OCI-LY1 (cell line): ENCODE measurements at regions not wholly inside any gene's neighbourhood (a gene's known extent, or its start where the extent isn't known, plus 50 kb on each side); places are given as distances from the start of the nearest gene placed in this dataset.

Source experiments
- H2AFZ ChIP-seq: fragments of 200-600 bp; sonication (generic), shearing (Covaris generic); 2 replicates; pipeline ENCODE4 v1.6.0; 2014; ENCODE audit warnings: antibody characterized with exemption, mild to moderate bottlenecking, low read length
- H3F3A ChIP-seq: fragments of 200-600 bp; sonication (generic), shearing (Covaris generic); 2 replicates; pipeline ENCODE4 v1.6.0; 2014; ENCODE audit warnings: mild to moderate bottlenecking, antibody characterized with exemption, low read length, moderate library complexity; ENCODE audit not compliant: insufficient read depth
- H3K27ac ChIP-seq: fragments of 200-600 bp; sonication (generic); 2 replicates; pipeline ENCODE4 v1.5.1; 2014; ENCODE audit warnings: low read length, mixed run types, mild to moderate bottlenecking, low read depth; ENCODE audit not compliant: poor library complexity, severe bottlenecking
- H3K27me3 ChIP-seq: fragments of 200-600 bp; sonication (generic); 2 replicates; pipeline ENCODE4 v1.6.0; 2014; ENCODE audit warnings: antibody characterized with exemption, mild to moderate bottlenecking, low read length, moderate library complexity; ENCODE audit not compliant: insufficient read depth
- H3K36me3 ChIP-seq: fragments of 200-600 bp; sonication (generic); 2 replicates; pipeline ENCODE4 v1.6.1; 2014; ENCODE audit warnings: mild to moderate bottlenecking, antibody characterized with exemption, low read length, moderate library complexity, mixed read lengths; ENCODE audit not compliant: insufficient read depth
- H3K4me1 ChIP-seq: fragments of 200-600 bp; sonication (generic); 2 replicates; pipeline ENCODE4 v1.5.1; 2014; ENCODE audit warnings: mild to moderate bottlenecking, low read length, moderate library complexity; ENCODE audit not compliant: insufficient read depth, severe bottlenecking
- H3K4me2 ChIP-seq: fragments of 200-600 bp; sonication (generic), shearing (Covaris generic); 2 replicates; pipeline ENCODE4 v1.6.1; 2014; ENCODE audit warnings: low read length
- H3K4me3 ChIP-seq: fragments of 200-600 bp; sonication (generic); 2 replicates; pipeline ENCODE4 v1.5.1; 2014; ENCODE audit warnings: low read length, low read depth, mild to moderate bottlenecking, mixed read lengths; ENCODE audit not compliant: poor library complexity, severe bottlenecking
- H3K79me2 ChIP-seq: fragments of 200-600 bp; shearing (Covaris generic); 2 replicates; pipeline ENCODE4 v1.6.1; 2016; ENCODE audit warnings: mixed run types, low read length, mixed read lengths; ENCODE audit not compliant: insufficient read depth
- H3K9ac ChIP-seq: fragments of 200-600 bp; sonication (generic), shearing (Covaris generic); 2 replicates; pipeline ENCODE4 v1.6.1; 2014; ENCODE audit warnings: mild to moderate bottlenecking, low read length, mixed read lengths
- H3K9me2 ChIP-seq: fragments of 200-600 bp; sonication (generic), shearing (Covaris generic); 2 replicates; pipeline ENCODE4 v1.6.1; 2014; ENCODE audit warnings: low read depth, mild to moderate bottlenecking, low read length, mixed read lengths
- H3K9me3 ChIP-seq: fragments of 200-600 bp; shearing (Covaris generic); 2 replicates; pipeline ENCODE4 v1.6.1; 2014; ENCODE audit warnings: low read length, mixed read lengths
- H4K20me1 ChIP-seq: fragments of 200-600 bp; sonication (generic), shearing (Covaris generic); 2 replicates; pipeline ENCODE4 v1.6.0; 2016; ENCODE audit warnings: mild to moderate bottlenecking, low read length; ENCODE audit not compliant: insufficient read depth
- CTCF ChIP-seq: fragments of 200-600 bp; sonication (generic), shearing (Covaris generic); IDR thresholded peaks from 2 replicates; pipeline ENCODE4 v1.5.1; 2017; ENCODE audit warnings: mild to moderate bottlenecking, antibody characterized with exemption, low read length, moderate library complexity, mixed read lengths
- EZH2 ChIP-seq: fragments of 200-600 bp; sonication (generic), shearing (Covaris generic); IDR thresholded peaks from 2 replicates; pipeline ENCODE4 v1.8.0; 2017; ENCODE audit warnings: borderline replicate concordance, mixed run types, mild to moderate bottlenecking, antibody characterized with exemption, low read length, moderate library complexity, mixed read lengths

DNA sequence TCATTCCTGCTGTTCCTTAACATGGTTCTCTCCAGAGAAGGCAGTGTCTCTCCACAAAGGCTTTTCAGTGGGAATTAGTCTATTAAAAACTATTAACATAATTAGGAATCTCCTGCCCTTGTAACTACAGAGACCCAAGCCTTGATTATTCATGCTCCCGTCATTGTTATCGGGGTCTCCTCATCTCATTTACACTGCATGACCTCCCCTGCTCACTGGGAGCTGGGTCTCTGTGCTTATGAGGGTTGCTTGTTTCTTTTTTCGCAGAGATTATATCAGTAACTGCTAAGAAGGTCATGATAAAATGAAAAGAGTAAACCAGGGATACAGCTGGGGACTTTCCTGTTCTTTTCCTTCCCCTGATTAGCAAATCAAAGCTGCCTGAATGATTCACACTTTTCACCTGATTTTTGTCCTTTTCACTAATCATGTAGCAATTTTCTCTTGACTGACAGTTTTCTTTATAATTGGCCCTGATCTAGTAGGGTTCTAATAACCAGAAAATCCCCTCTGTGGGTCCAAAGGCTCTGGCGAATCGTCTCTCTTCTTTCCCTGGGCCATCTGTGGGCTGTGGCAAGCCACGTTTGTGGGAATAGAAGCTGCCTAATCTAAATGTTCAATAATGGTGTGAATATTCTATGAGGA, 116.5 kb upstream of the BARHL2 start:
- H3K9me3 ChIP-seq, result no peaks in the 10 kb centered on the region
- no peak overlapping the region for H3K27ac ChIP-seq
- H3K4me2 ChIP-seq, result no peak overlapping the region
- H3K9ac ChIP-seq, result no peak overlapping the region
- H3K36me3 ChIP-seq, result no peaks in the 10 kb centered on the region
- no peaks in the 10 kb centered on the region for H3K9me2 ChIP-seq
- no peaks in the 10 kb centered on the region for H4K20me1 ChIP-seq
- no peaks in the 10 kb centered on the region for H3K4me1 ChIP-seq
- H3K27me3 ChIP-seq, result no peaks in the 10 kb centered on the region
- no peak for TF ChIP-seq CTCF
- no peaks in the 10 kb centered on the region for H3K79me2 ChIP-seq
- no peaks in the 10 kb centered on the region for H3F3A ChIP-seq
- no peak overlapping the region for H2AFZ ChIP-seq
- no peak overlapping the region for H3K4me3 ChIP-seq

DNA sequence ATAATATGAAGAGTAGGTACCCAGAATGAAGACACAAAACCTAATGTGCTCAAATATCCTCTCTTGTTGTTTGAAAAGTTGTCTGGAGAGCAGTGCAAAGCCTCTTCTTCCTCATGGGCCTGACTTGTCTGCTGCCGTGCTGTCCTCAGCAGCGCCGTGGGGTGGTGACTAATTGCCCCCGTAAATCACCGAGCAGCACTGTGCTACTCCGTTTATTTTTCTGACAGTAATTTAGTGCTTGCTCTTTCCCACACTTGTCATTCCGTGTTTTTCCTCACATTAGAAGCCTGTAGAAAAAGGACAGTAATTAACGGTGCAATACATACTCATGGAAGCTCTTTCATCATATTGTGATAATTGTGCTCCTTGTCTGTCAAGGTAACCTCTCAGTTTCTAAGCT, 114.8 kb upstream of the BARHL2 start:
- H3K9me2 ChIP-seq, result no peaks in the 10 kb centered on the region
- TF ChIP-seq CTCF (no peak), EZH2 (no peak)
- no peaks in the 10 kb centered on the region for H3K27me3 ChIP-seq
- no peak overlapping the region for H3K4me2 ChIP-seq
- no peaks in the 10 kb centered on the region for H3K4me1 ChIP-seq
- H2AFZ ChIP-seq, result no peak overlapping the region
- H3K9me3 ChIP-seq, result no peaks in the 10 kb centered on the region
- H3K27ac ChIP-seq, result no peak overlapping the region
- H3K4me3 ChIP-seq, result no peak overlapping the region
- no peak overlapping the region for H3K9ac ChIP-seq
- no peaks in the 10 kb centered on the region for H3K36me3 ChIP-seq
- H3F3A ChIP-seq, result no peaks in the 10 kb centered on the region
- H3K79me2 ChIP-seq, result no peaks in the 10 kb centered on the region
- H4K20me1 ChIP-seq, result no peaks in the 10 kb centered on the region

- no peaks in the 10 kb centered on the region for H3F3A ChIP-seq
Measured at GRCh38 chr1:90826834-90827233, 109.7 kb upstream of the BARHL2 start.

More at GRCh38 chr1:90826834-90827233, 109.7 kb upstream of the BARHL2 start:
- Histone ChIP-seq H3K4me2 (no peak overlapping the region), H3K4me1 (peaks cover 2% of the 10 kb centered on the region), H3K9ac (no peak overlapping the region), H2AFZ (no peak overlapping the region), H3K79me2 (no peaks in the 10 kb centered on the region), H3K9me2 (no peaks in the 10 kb centered on the region), H3K27ac (no peak overlapping the region), H3K4me3 (no peak overlapping the region), H3K36me3 (no peaks in the 10 kb centered on the region), H3K27me3 (no peaks in the 10 kb centered on the region), H3K9me3 (no peaks in the 10 kb centered on the region), H4K20me1 (no peaks in the 10 kb centered on the region)
- TF ChIP-seq EZH2 (no peak), CTCF (no peak)
